ENCODE measurements at regions not wholly inside any gene's neighbourhood (a gene's known extent, or its start where the extent isn't known, plus 50 kb on each side); places are given as distances from the start of the nearest gene placed in this dataset.

GRCh38 chr7:125396466-125397151, 467.0 kb upstream of the POT1 start (continued):
- no peak for TF ChIP-seq RBM14 (IDR thresholded peaks at IDR 0.05; ENCODE audit: borderline replicate concordance, insufficient read depth, low read depth, low read length)
- TF ChIP-seq SIX5 (IDR thresholded peaks at IDR 0.05; ENCODE audit: borderline replicate concordance in 1 of 2, insufficient read depth in 1 of 2, low read depth in 1 of 2, low read length in 2 of 2): no peak
- TF ChIP-seq, protein P1, sequence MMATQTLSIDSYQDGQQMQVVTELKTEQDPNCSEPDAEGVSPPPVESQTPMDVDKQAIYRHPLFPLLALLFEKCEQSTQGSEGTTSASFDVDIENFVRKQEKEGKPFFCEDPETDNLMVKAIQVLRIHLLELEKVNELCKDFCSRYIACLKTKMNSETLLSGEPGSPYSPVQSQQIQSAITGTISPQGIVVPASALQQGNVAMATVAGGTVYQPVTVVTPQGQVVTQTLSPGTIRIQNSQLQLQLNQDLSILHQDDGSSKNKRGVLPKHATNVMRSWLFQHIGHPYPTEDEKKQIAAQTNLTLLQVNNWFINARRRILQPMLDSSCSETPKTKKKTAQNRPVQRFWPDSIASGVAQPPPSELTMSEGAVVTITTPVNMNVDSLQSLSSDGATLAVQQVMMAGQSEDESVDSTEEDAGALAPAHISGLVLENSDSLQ (IDR thresholded peaks at IDR 0.05): no peak
- TF ChIP-seq KLF1 (tag; IDR thresholded peaks at IDR 0.05): no peak
- no peak for TF ChIP-seq ZNF780A (CRISPR knock-in tag; IDR thresholded peaks at IDR 0.05)
- TF ChIP-seq NFIX (CRISPR knock-in tag; IDR thresholded peaks at IDR 0.05; ENCODE audit: low read depth): no peak
- no peak for TF ChIP-seq EZH2 (IDR thresholded peaks at IDR 0.05; ENCODE audit: borderline replicate concordance, low read depth, low read length)
- 0 out of 2 replicates have a peak, but pooled peaks have one; percentile 10 for TF ChIP-seq MAFG (tag; conservative IDR thresholded peaks at IDR 0.05)
- TF ChIP-seq, protein P2, sequence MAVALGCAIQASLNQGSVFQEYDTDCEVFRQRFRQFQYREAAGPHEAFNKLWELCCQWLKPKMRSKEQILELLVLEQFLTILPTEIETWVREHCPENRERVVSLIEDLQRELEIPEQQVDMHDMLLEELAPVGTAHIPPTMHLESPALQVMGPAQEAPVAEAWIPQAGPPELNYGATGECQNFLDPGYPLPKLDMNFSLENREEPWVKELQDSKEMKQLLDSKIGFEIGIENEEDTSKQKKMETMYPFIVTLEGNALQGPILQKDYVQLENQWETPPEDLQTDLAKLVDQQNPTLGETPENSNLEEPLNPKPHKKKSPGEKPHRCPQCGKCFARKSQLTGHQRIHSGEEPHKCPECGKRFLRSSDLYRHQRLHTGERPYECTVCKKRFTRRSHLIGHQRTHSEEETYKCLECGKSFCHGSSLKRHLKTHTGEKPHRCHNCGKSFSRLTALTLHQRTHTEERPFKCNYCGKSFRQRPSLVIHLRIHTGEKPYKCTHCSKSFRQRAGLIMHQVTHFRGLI (CRISPR knock-in tag; IDR thresholded peaks at IDR 0.05): no peak
- no peak for TF ChIP-seq CBX3 (IDR thresholded peaks at IDR 0.05; ENCODE audit: borderline replicate concordance in 1 of 2, low read length in 2 of 2)
- TF ChIP-seq TEAD4 (IDR thresholded peaks at IDR 0.05; ENCODE audit: low read length): peak; percentile 84
- TF ChIP-seq TEAD4 (CRISPR knock-in tag; IDR thresholded peaks at IDR 0.05; ENCODE audit: borderline replicate concordance): no peak
- TF ChIP-seq PTBP1 (IDR thresholded peaks at IDR 0.05; ENCODE audit: low read depth, low read length): no peak
- TF ChIP-seq MAFK (IDR thresholded peaks at IDR 0.05; ENCODE audit: low read length): peak; percentile 22; the same call in 1 of the 2 replicates
- TF ChIP-seq CEBPB (tag; IDR thresholded peaks at IDR 0.05): no peak
- TF ChIP-seq YY1 (IDR thresholded peaks at IDR 0.05; ENCODE audit: borderline replicate concordance in 1 of 3, control insufficient read depth in 1 of 3, extremely low read depth in 1 of 3, insufficient read depth in 3 of 3, insufficient read length in 1 of 3, insufficient replicate concordance in 2 of 3, low read depth in 1 of 3, low read length in 2 of 3): no peak
- TF ChIP-seq JUND (IDR thresholded peaks at IDR 0.05; ENCODE audit: borderline replicate concordance, low read depth, low read length): peak; percentile 51
- no peak; the same call in 2 of the 3 replicates for TF ChIP-seq JUND (tag; IDR thresholded peaks at IDR 0.05; ENCODE audit: borderline replicate concordance, low read depth, low read length)
- no peak for TF ChIP-seq ZNF408 (CRISPR knock-in tag; IDR thresholded peaks at IDR 0.05; ENCODE audit: low read depth)
- no peak for TF ChIP-seq TCF7 (IDR thresholded peaks at IDR 0.05; ENCODE audit: borderline replicate concordance)
- no peak for TF ChIP-seq NRF1 (conservative IDR thresholded peaks at IDR 0.05 in 1 of 2, IDR thresholded peaks at IDR 0.05 in 1 of 2)
- no peak for TF ChIP-seq CBX2 (IDR thresholded peaks at IDR 0.05; ENCODE audit: insufficient read depth, low read length, poor library complexity, severe bottlenecking)
- TF ChIP-seq TCF3 (CRISPR knock-in tag; IDR thresholded peaks at IDR 0.05): peak; percentile 78
- no peak for TF ChIP-seq HSF4 (CRISPR knock-in tag; IDR thresholded peaks at IDR 0.05; ENCODE audit: borderline replicate concordance)
- no peak for TF ChIP-seq RBFOX2 (IDR thresholded peaks at IDR 0.05; ENCODE audit: low read depth, low read length)
